ENCODE measurements at regions not wholly inside any gene's neighbourhood (a gene's known extent, or its start where the extent isn't known, plus 50 kb on each side); places are given as distances from the start of the nearest gene placed in this dataset.

DNA sequence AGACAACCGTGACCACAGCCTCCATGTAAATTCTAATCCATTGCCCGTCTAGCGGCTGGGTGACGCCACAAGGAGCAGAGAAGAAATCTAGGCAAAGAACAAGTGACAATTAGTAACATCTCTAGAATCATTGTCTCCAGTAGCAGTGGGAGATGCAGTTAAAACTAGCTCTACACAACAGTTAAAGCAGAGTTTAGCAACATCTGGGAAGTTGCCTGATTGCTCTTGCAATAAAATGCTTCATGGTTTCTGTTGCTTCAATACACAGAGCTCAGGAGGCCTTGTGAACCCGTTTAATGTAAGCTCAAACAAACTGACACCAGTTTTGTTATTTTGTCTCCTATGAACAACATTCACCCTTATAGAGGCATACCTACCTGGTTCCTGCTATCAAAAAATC lies 369.8 kb upstream of the PDE4D start (continued):
- TF ChIP-seq ZNF248 (tag by site-specific recombination; IDR thresholded peaks at IDR 0.05) (no peak), ZNF707 (tag by site-specific recombination; IDR thresholded peaks at IDR 0.05) (no peak), ZNF174 (tag by site-specific recombination; IDR thresholded peaks at IDR 0.05) (no peak)

DNA sequence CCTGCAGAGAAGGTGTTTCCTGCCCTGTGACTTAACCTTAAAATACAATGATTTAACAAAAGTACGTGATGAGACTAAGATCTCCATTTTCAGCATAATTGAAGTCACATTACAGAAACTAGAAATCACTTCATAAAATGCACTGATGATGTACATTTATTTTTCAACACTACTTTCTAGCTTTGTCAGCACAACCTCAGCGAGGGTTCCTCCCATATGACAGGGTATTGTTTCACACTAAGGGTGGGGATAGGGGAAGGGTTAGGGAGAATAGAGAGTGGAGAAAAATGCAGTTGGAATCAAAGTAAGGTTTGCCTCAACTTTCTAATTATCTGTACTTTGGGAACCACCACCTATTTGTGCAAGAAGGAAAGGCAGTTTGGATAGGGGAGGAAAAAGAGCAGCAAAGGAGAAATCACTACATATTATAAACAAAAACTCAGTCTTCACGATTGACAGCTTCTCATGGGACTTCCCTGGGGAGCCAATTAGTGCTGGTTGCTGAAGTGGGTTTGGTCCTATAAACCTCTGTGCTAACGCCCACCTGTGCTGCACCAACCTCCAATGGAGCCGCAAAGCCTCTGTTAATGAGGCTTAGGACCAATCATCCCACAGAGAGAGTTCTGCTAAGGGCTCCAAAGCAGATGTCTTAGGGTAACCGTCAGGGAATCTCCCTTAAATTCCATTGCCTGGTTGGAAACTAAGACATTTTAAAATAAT lies 369.2 kb upstream of the PDE4D start:
- POLR2A ChIA-PET = no interaction called here

DNA sequence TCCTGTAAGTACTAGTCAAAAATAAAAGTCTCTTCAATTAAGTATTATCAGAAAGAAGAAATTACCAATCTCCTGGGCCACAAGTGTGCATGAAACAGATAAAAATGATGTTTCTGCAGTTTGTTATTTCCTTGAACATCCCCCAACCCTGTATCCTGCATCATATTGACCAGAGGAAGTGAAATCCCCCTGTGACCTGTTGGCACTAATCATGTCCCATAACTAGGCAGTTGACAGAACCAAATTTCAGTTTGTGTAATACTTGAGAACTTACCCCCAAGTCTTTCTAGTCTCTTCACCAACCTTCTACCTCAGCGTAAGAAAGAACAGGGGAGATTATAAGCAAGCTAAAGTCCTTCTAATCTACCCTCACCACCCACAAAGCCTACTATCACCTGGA lies 368.2 kb upstream of the PDE4D start:
- H3K27ac ChIP-seq (ENCODE audit: extremely low read depth, low read depth, low read length) = no peak overlapping the region
- ChIA-PET CTCF (no interaction called here), POLR2A (no interaction called here)
- TF ChIP-seq, protein P1, sequence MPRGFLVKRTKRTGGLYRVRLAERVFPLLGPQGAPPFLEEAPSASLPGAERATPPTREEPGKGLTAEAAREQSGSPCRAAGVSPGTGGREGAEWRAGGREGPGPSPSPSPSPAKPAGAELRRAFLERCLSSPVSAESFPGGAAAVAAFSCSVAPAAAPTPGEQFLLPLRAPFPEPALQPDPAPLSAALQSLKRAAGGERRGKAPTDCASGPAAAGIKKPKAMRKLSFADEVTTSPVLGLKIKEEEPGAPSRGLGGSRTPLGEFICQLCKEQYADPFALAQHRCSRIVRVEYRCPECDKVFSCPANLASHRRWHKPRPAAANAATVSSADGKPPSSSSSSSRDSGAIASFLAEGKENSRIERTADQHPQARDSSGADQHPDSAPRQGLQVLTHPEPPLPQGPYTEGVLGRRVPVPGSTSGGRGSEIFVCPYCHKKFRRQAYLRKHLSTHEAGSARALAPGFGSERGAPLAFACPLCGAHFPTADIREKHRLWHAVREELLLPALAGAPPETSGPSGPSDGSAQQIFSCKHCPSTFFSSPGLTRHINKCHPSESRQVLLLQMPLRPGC (tag by site-specific recombination; IDR thresholded peaks at IDR 0.05) = no peak
- TF ChIP-seq ZNF670 (tag by site-specific recombination; IDR thresholded peaks at IDR 0.05; ENCODE audit: low read depth) (no peak), MEIS1 (CRISPR knock-in tag; IDR thresholded peaks at IDR 0.05; ENCODE audit: borderline replicate concordance) (no peak), KLF10 (tag by site-specific recombination; IDR thresholded peaks at IDR 0.05) (no peak), MZF1 (tag by site-specific recombination; IDR thresholded peaks at IDR 0.05; ENCODE audit: borderline replicate concordance) (no peak), ZNF23 (tag by site-specific recombination; IDR thresholded peaks at IDR 0.05; ENCODE audit: borderline replicate concordance) (no peak)
- no peaks in the 10 kb centered on the region for H3K4me1 ChIP-seq (ENCODE audit: control insufficient read depth, insufficient read depth, low read length)
- H3K4me3 ChIP-seq (ENCODE audit: low read depth, low read length) = no peak overlapping the region
- no peaks in the 10 kb centered on the region for H3K9me3 ChIP-seq (ENCODE audit: control insufficient read depth, insufficient read depth, low read depth, low read length)
- H3K36me3 ChIP-seq (ENCODE audit: control insufficient read depth in 2 of 2, insufficient read depth in 1 of 2, low read length in 2 of 2) = no peaks in the 10 kb centered on the region

More for the DNA sequence above, 369.2 kb upstream of the PDE4D start:
- Histone ChIP-seq H3K4me1 (ENCODE audit: control insufficient read depth, insufficient read depth, low read length) (no peaks in the 10 kb centered on the region), H3K36me3 (ENCODE audit: control insufficient read depth in 2 of 2, insufficient read depth in 1 of 2, low read length in 2 of 2) (no peaks in the 10 kb centered on the region), H3K27ac (ENCODE audit: extremely low read depth, low read depth, low read length) (no peak overlapping the region), H3K9me3 (ENCODE audit: control insufficient read depth, insufficient read depth, low read depth, low read length) (no peaks in the 10 kb centered on the region), H3K4me3 (ENCODE audit: low read depth, low read length) (no peak overlapping the region)
- CTCF ChIA-PET = interaction anchor here (1.1 kb wide), 1 partner anchor 25 kb away, joined by 3 read pairs; no protein-coding TSS in a partner anchor
- no peak for TF ChIP-seq ZNF558 (tag by site-specific recombination; IDR thresholded peaks at IDR 0.05)
- TF ChIP-seq ZNF121 (tag by site-specific recombination; IDR thresholded peaks at IDR 0.05) = no peak

DNA sequence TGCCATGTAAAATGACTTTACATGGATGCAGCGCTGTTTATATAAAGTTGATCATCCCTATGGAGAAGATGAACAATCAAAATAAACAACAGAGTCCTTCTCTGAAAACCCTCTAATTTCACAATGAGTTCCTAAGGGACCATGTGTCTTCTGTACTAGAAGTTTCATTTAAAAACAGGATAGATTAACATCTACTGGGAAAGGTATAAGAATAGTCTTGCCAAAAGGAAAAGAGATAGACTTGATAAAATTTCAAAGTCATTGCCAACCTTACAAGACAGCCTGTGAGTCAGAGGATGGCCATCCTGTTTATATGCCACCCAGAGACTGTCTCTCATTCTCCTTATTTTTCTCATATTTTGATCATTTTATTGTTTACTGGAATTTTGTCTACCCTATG lies 367.1 kb upstream of the PDE4D start:
- TF ChIP-seq ZNF561 (tag by site-specific recombination; IDR thresholded peaks at IDR 0.05; ENCODE audit: borderline replicate concordance) (no peak), ZNF391 (tag by site-specific recombination; IDR thresholded peaks at IDR 0.05; ENCODE audit: borderline replicate concordance, low read depth) (no peak), HOXD13 (CRISPR knock-in tag; IDR thresholded peaks at IDR 0.05; ENCODE audit: borderline replicate concordance) (no peak), SALL2 (tag by site-specific recombination; IDR thresholded peaks at IDR 0.05; ENCODE audit: borderline replicate concordance) (no peak), KLF7 (tag by site-specific recombination; IDR thresholded peaks at IDR 0.05; ENCODE audit: borderline replicate concordance) (no peak), ZNF175 (tag by site-specific recombination; IDR thresholded peaks at IDR 0.05) (no peak), SETDB1 (IDR thresholded peaks at IDR 0.05; ENCODE audit: insufficient read length, low read length) (no peak), ZNF292 (tag by site-specific recombination; IDR thresholded peaks at IDR 0.05; ENCODE audit: borderline replicate concordance, low read depth) (no peak), ZNF274 (IDR thresholded peaks at IDR 0.05; ENCODE audit: low read length) (no peak), ZNF274 (tag by site-specific recombination; IDR thresholded peaks at IDR 0.05; ENCODE audit: borderline replicate concordance) (no peak), GLIS2 (tag by site-specific recombination; IDR thresholded peaks at IDR 0.05) (no peak), ZNF610 (tag by site-specific recombination; IDR thresholded peaks at IDR 0.05; ENCODE audit: borderline replicate concordance) (no peak), KLF10 (tag by site-specific recombination; IDR thresholded peaks at IDR 0.05) (no peak), REPIN1 (tag by site-specific recombination; IDR thresholded peaks at IDR 0.05; ENCODE audit: low read depth) (no peak)
- TF ChIP-seq, protein P2, sequence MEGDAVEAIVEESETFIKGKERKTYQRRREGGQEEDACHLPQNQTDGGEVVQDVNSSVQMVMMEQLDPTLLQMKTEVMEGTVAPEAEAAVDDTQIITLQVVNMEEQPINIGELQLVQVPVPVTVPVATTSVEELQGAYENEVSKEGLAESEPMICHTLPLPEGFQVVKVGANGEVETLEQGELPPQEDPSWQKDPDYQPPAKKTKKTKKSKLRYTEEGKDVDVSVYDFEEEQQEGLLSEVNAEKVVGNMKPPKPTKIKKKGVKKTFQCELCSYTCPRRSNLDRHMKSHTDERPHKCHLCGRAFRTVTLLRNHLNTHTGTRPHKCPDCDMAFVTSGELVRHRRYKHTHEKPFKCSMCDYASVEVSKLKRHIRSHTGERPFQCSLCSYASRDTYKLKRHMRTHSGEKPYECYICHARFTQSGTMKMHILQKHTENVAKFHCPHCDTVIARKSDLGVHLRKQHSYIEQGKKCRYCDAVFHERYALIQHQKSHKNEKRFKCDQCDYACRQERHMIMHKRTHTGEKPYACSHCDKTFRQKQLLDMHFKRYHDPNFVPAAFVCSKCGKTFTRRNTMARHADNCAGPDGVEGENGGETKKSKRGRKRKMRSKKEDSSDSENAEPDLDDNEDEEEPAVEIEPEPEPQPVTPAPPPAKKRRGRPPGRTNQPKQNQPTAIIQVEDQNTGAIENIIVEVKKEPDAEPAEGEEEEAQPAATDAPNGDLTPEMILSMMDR (tag by site-specific recombination; IDR thresholded peaks at IDR 0.05) = no peak
- TF ChIP-seq, protein P3, sequence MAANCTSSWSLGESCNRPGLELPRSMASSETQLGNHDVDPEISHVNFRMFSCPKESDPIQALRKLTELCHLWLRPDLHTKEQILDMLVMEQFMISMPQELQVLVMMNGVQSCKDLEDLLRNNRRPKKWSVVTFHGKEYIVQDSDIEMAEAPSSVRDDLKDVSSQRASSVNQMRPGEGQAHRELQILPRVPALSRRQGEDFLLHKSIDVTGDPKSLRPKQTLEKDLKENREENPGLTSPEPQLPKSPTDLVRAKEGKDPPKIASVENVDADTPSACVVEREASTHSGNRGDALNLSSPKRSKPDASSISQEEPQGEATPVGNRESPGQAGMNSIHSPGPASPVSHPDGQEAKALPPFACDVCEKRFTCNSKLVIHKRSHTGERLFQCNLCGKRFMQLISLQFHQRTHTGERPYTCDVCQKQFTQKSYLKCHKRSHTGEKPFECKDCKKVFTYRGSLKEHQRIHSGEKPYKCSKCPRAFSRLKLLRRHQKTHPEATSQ (tag by site-specific recombination; IDR thresholded peaks at IDR 0.05) = no peak
- Histone ChIP-seq H3K27ac (ENCODE audit: extremely low read depth, low read depth, low read length) (no peak overlapping the region), H3K36me3 (ENCODE audit: control insufficient read depth in 2 of 2, insufficient read depth in 1 of 2, low read length in 2 of 2) (no peaks in the 10 kb centered on the region), H3K4me1 (ENCODE audit: control insufficient read depth, insufficient read depth, low read length) (no peaks in the 10 kb centered on the region), H3K9me3 (ENCODE audit: control insufficient read depth, insufficient read depth, low read depth, low read length) (no peaks in the 10 kb centered on the region), H3K4me3 (ENCODE audit: low read depth, low read length) (no peak overlapping the region)
- ChIA-PET CTCF (no interaction called here), POLR2A (no interaction called here)
